ENCODE measurements at regions not wholly inside any gene's neighbourhood (a gene's known extent, or its start where the extent isn't known, plus 50 kb on each side); places are given as distances from the start of the nearest gene placed in this dataset.

GRCh38 chr18:61618816-61619215, 274.0 kb downstream of the RNF152 start:
- Histone ChIP-seq H3K4me3 (no peak overlapping the region), H3K79me2 (ENCODE audit: control insufficient read depth, insufficient read depth, low read length) (no peaks in the 10 kb centered on the region), H3K4me1 (replicated peaks in 1 of 2; ENCODE audit: control insufficient read depth in 2 of 2, insufficient read depth in 2 of 2, low read length in 2 of 2) (no peaks in the 10 kb centered on the region), H3K9me1 (ENCODE audit: control insufficient read depth, insufficient read depth, low read length) (no peaks in the 10 kb centered on the region), H3K27me3 (ENCODE audit: control insufficient read depth in 2 of 2, insufficient read depth in 2 of 2, low read length in 2 of 2) (no peaks in the 10 kb centered on the region), H2AFZ (ENCODE audit: low read depth, low read length) (no peak overlapping the region), H3K9ac (ENCODE audit: insufficient read depth in 1 of 2, low read depth in 2 of 2, low read length in 2 of 2) (no peak overlapping the region), H3K36me3 (ENCODE audit: control insufficient read depth, insufficient read depth, low read length) (no peaks in the 10 kb centered on the region), H3K4me2 (ENCODE audit: insufficient read depth, low read length) (no peak overlapping the region), H3K9me3 (replicated peaks; ENCODE audit: control insufficient read depth, insufficient read depth, low read depth, low read length) (no peaks in the 10 kb centered on the region), H4K20me1 (replicated peaks; ENCODE audit: control insufficient read depth, insufficient read depth, low read length) (no peaks in the 10 kb centered on the region), H3K27ac (ENCODE audit: extremely low read depth, low read depth, low read length) (no peak overlapping the region)
- 0% methylated on average over 2 of the region's 3 CpGs for WGBS (ENCODE audit: insufficient coverage, low coverage, missing lambda C conversion rate)
- DNase-seq (ENCODE audit: extremely low read depth in 1 of 4, low spot score in 3 of 4): no peak
- ChIA-PET POLR2A (no interaction called here), CTCF (ENCODE audit: low intra/inter-chr PET ratio) (no interaction called here)
- no peak for FAIRE-seq
- intact Hi-C loops (cut with micrococcal nuclease): no loop called here
- ATAC-seq: no peak
- BruUV-seq (replicated peaks): no TSS peak
- in situ Hi-C loops (cut with MboI): no loop called here
- TF ChIP-seq NCOR1 (IDR thresholded peaks at IDR 0.05) (no peak), RFX7 (CRISPR knock-in tag; IDR thresholded peaks at IDR 0.05) (no peak), SLC30A9 (CRISPR knock-in tag; IDR thresholded peaks at IDR 0.05) (no peak), PATZ1 (CRISPR knock-in tag; IDR thresholded peaks at IDR 0.05; ENCODE audit: borderline replicate concordance) (no peak), ARID1B (IDR thresholded peaks at IDR 0.05) (no peak), MCM7 (IDR thresholded peaks at IDR 0.05) (no peak), PPARD (CRISPR knock-in tag; IDR thresholded peaks at IDR 0.05) (no peak), ZNF12 (CRISPR knock-in tag; IDR thresholded peaks at IDR 0.05) (no peak), HMBOX1 (IDR thresholded peaks at IDR 0.05) (no peak), PYGO2 (tag; IDR thresholded peaks at IDR 0.05) (no peak), MCM5 (IDR thresholded peaks at IDR 0.05; ENCODE audit: low read depth) (no peak), SMARCA4 (IDR thresholded peaks at IDR 0.05) (no peak), HDAC3 (IDR thresholded peaks at IDR 0.05; ENCODE audit: borderline replicate concordance, partially characterized antibody) (no peak), RBM25 (IDR thresholded peaks at IDR 0.05; ENCODE audit: low read depth, low read length, severe bottlenecking) (no peak), ZBTB11 (CRISPR knock-in tag; IDR thresholded peaks at IDR 0.05) (no peak), ILK (tag; IDR thresholded peaks at IDR 0.05; ENCODE audit: borderline replicate concordance, low read depth) (no peak), ZNF398 (CRISPR knock-in tag; IDR thresholded peaks at IDR 0.05) (no peak)

All from K562 (cell line).